GM18499 (cell line): ENCODE measurements at regions not wholly inside any gene's neighbourhood (a gene's known extent, or its start where the extent isn't known, plus 50 kb on each side); places are given as distances from the start of the nearest gene placed in this dataset.

ENCODE experiments used
- ATAC-seq: cut with Tn5 transposase; IDR thresholded peaks from one replicate; pipeline ENCODE4 v1.9.1; 2021; ENCODE audit warnings: moderate number of reproducible peaks; ENCODE audit not compliant: insufficient read depth, unreplicated experiment

DNA sequence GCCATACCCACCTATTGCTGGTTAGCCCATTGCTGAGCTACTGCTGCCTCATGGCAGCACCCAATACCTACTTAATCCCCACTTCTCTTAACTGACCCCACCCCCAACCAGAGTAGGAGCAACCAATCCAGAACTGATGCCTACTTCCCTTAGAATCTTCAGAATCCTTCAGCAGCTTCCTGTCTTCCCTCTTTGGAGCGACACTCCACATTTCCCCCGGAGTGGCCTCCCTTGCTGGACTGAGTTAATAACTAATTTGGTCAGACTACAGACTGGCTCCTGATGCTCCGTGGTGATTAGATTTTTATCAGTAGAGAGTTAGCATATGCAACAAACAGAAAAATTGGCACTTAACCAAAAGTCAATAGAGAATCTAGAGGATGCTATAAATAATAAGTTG lies 51.2 kb upstream of the UBR2 start:
- no peak for ATAC-seq

DNA sequence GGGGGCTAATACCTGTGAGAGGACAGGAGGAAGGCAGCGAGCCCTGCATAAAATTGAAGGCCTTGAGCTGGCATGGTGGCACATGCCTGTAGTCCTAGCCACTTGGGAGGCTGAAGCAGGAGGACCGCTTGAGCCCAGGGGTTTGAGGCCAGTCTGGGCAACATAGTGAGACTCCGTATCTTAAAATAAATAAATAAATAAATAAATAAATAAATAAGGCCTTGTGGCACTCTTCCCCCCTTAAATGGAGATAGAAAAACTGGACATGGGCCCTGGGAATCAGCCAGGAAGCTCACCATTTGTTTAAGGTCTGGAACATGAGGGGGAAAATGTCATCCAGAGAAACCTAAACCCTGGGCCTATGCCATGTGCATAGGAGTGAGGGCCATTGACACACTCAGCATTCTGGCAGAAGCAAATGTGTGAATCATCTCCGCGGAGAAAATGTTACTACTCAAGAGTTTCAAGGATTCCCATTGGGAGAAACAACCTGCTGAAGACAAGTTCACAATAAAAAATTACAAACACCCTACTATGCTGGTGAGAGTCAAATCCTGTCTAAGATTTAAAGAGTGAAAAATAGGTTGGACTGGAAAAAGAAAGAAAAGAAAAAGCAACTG lies 51.9 kb upstream of the UBR2 start:
- ATAC-seq: no peak

- no peak for ATAC-seq
Measured at GRCh38 chr6:42510795-42511194, 53.0 kb upstream of the UBR2 start.

DNA sequence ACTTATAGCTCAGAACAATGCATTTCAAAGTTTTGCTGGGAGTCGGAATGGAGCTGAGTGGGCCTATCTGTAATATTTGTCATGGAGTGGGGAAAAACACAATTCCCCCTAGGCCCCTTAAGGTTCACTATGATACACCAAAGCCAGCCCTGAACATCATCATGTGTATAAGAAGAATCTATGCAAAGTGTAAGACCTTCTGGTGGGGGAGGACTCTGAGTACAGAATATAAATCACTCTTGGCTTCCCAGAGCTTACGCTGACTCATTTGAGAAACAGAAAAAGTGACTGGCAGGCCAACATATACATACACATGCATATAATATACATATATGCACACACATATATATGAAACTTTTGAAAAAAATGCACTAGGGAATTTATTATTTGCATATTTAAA lies 54.1 kb upstream of the UBR2 start:
- peak; percentile 37 for ATAC-seq

- ATAC-seq: no peak
Measured at GRCh38 chr6:42509256-42509655, 54.6 kb upstream of the UBR2 start.

- ATAC-seq: no peak
Measured at GRCh38 chr6:42507901-42508300, 55.9 kb upstream of the UBR2 start.

DNA sequence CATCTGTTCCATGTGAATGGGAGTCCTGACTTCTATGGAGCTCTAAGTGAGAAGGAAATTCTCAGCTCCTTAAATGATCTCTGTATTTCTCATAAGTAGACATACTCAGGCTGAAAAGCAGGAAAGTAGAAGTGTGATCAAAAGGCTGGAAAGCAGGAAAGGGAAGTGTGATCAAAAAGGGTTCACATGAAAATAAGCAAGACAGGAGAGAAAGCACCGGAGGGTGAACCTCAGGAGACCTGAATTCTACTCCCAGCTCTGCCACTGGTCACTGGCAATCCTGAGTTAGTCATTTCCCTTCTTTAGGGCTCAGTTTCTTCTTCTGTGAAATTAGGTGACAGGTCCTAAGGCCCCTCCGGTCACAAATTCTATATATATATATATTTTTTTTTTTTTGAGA lies 55.5 kb upstream of the TRERF1 start:
- ATAC-seq: no peak

DNA sequence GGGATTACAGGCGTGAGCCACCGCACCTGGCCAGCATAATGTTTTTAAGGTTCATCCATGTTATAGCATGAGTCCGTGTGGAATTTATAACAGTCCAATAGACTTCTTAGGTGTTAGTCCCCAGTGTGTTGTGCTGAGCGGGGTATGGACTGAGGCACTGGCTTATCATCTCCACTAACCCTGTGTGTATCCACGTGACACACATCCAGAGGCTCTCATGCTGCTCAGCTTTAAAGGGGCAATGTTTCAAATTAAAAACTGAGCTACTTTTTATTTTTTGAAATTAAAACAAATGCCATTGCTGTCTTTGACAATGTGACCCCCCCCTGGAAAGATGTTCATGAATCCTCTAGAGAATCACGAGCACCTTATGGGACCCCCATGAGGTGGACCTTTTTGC lies 54.3 kb upstream of the TRERF1 start:
- ATAC-seq: no peak

DNA sequence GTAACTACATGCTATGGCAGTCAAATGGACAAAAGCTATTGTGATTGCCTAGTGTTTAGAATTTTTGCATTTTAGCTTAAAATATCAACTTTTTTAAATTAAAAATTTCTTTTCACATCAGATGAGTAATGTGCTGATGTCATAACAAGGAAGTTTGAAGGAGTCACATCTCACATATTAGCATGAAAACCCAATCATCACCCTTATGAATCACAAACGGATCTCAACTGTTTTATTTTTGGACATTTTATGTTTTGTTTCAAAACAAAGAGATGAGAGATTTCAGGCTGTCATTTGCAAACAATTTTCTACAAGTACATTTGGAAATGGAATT lies 53.6 kb upstream of the TRERF1 start:
- ATAC-seq: no peak

DNA sequence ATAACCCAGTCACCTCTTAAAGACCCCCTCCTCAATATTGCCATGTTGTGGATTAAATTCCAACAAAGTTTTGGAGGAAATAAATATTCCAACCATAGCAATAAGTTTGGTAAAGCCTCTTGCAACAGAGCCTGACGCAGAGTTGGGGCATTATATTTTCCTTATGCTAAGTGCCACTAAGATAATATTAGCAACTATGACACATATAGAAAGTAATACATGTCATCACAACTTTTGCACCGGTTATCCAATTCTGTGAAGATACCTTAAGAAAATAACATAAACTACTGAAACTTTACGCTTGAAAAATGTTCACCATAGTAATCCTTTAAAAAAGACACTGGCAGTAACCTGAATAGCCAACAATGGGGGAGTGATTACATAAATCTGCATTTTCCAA lies 52.2 kb upstream of the TRERF1 start:
- ATAC-seq: no peak

DNA sequence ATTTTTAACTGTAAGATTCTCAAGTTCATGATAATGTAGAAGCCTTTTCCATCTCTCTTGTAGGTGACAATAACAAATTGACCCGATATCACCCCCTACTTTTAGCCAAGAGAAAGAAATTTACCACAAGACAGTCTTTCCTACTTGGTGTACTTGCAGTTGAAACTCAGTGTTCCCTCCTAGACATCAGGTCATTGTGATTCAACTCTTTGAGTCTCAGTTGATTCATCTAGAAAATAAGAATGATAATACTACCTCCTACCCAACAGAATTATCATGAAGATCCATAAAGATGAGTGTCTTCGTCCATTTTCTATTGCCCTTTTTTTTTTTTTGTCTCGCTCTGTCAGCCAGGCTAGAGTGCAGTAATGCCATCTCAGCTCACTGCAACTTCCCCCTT lies 51.3 kb upstream of the TRERF1 start:
- no peak for ATAC-seq

GRCh38 chr6:42502127-42502526 lies 50.4 kb upstream of the TRERF1 start:
- ATAC-seq: no peak
